ENCODE measurements at regions not wholly inside any gene's neighbourhood (a gene's known extent, or its start where the extent isn't known, plus 50 kb on each side); places are given as distances from the start of the nearest gene placed in this dataset.

DNA sequence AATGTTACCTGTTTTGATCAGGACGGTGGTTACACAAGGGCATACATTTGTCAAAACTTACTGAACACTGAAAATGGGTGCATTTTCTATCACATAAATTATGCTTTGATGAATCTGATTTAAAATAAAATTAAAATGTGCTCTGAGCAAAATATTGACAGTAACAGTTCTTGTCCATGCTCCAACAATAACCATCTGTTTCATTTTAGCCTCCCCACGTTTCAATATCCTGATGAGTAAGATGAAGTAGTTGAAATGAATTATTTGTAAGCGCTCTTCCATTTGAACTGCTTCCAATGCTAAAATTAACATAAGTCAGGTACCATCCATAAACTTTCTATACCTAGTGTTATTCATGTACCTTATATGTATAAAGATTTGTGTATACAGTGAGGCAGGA lies 365.4 kb downstream of the LTN1 start:
- ATAC-seq (ENCODE audit: low FRiP score in 2 of 2) = no peak
- Histone ChIP-seq H3K27ac (no peak overlapping the region), H3K4me3 (no peak overlapping the region), H3K9me3 (peaks cover 0 to 8% (median 0%) of the 10 kb centered on the region in 4 donors), H3K36me3 (no peaks in the 10 kb centered on the region), H3K27me3 (no peaks in the 10 kb centered on the region), H3K4me1 (no peaks in the 10 kb centered on the region)
- TF ChIP-seq POLR2AphosphoS5 (IDR thresholded peaks at IDR 0.05) (no peak), POLR2A (IDR thresholded peaks at IDR 0.05) (no peak), EP300 (IDR thresholded peaks at IDR 0.05) (no peak)
- TF ChIP-seq, protein P1, sequence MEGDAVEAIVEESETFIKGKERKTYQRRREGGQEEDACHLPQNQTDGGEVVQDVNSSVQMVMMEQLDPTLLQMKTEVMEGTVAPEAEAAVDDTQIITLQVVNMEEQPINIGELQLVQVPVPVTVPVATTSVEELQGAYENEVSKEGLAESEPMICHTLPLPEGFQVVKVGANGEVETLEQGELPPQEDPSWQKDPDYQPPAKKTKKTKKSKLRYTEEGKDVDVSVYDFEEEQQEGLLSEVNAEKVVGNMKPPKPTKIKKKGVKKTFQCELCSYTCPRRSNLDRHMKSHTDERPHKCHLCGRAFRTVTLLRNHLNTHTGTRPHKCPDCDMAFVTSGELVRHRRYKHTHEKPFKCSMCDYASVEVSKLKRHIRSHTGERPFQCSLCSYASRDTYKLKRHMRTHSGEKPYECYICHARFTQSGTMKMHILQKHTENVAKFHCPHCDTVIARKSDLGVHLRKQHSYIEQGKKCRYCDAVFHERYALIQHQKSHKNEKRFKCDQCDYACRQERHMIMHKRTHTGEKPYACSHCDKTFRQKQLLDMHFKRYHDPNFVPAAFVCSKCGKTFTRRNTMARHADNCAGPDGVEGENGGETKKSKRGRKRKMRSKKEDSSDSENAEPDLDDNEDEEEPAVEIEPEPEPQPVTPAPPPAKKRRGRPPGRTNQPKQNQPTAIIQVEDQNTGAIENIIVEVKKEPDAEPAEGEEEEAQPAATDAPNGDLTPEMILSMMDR (IDR thresholded peaks at IDR 0.05) = no peak
- DNase-seq = no peak
- 81 to 85% methylated on average over 3 of the region's 3 CpGs for WGBS, 2 donors

- no peak overlapping the region for H3K4me3 ChIP-seq
- no peaks in the 10 kb centered on the region for H3K36me3 ChIP-seq
- no peaks in the 10 kb centered on the region for H3K4me1 ChIP-seq
- TF ChIP-seq, protein P1 (IDR thresholded peaks at IDR 0.05) = no peak
- TF ChIP-seq POLR2A (IDR thresholded peaks at IDR 0.05) (no peak), EP300 (IDR thresholded peaks at IDR 0.05) (no peak), POLR2AphosphoS5 (IDR thresholded peaks at IDR 0.05) (no peak)
- no peaks in the 10 kb centered on the region for H3K27me3 ChIP-seq
- H3K27ac ChIP-seq = no peak overlapping the region
- 75 to 95% methylated on average over 1 of the region's 1 CpG for WGBS, 2 donors
- ATAC-seq (ENCODE audit: low FRiP score in 2 of 2) (no peak), DNase-seq (no peak)
- peaks cover 0 to 8% (median 0%) of the 10 kb centered on the region in 4 donors for H3K9me3 ChIP-seq
Measured at GRCh38 chr21:28624626-28625025, 368.1 kb downstream of the LTN1 start.

DNA sequence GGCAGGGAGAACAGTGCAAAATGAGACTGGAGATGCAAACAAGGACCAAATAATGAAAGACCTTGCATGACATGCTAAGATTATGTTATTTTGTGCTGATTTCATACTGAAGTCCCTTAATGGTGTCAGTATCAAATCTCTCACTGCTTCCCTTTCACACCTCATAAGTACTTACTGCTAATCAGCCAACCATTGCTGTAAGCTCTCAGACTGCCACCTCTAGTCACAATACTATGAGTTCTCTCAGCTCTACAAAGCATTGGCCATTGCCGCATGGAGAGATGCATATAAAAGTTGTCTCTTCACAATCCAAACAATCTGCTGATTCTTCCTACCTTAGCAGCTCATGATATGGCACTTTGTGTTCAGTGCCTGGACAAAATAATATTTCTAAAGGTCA lies 375.4 kb downstream of the LTN1 start:
- WGBS, 2 donors = 100% methylated on average over 1 of the region's 1 CpG
- TF ChIP-seq POLR2A (IDR thresholded peaks at IDR 0.05) (no peak), EP300 (IDR thresholded peaks at IDR 0.05) (no peak), POLR2AphosphoS5 (IDR thresholded peaks at IDR 0.05) (no peak)
- TF ChIP-seq, protein P1 (IDR thresholded peaks at IDR 0.05) = no peak
- H3K27ac ChIP-seq = no peak overlapping the region

GRCh38 chr21:28615276-28615675 lies 377.4 kb downstream of the LTN1 start:
- Histone ChIP-seq H3K4me3 (no peak overlapping the region), H3K27me3 (no peaks in the 10 kb centered on the region), H3K9me3 (no peaks in the 10 kb centered on the region), H3K36me3 (no peaks in the 10 kb centered on the region), H3K4me1 (peaks cover 0 to 2% (median 0%) of the 10 kb centered on the region in 4 donors), H3K27ac (no peak overlapping the region)
- no peak for TF ChIP-seq POLR2AphosphoS5 (IDR thresholded peaks at IDR 0.05)
- TF ChIP-seq, protein P1 (IDR thresholded peaks at IDR 0.05) = no peak
- TF ChIP-seq POLR2A (IDR thresholded peaks at IDR 0.05) = no peak
- no peak for TF ChIP-seq EP300 (IDR thresholded peaks at IDR 0.05)
- no peak for ATAC-seq (ENCODE audit: low FRiP score in 2 of 2)
- WGBS, 2 donors = 62 to 66% methylated on average over 3 of the region's 3 CpGs
- DNase-seq = no peak

More for the DNA sequence above, 375.4 kb downstream of the LTN1 start:
- H3K27me3 ChIP-seq = no peaks in the 10 kb centered on the region
- ATAC-seq (ENCODE audit: low FRiP score in 2 of 2) = no peak
- H3K4me1 ChIP-seq = peaks cover 0 to 2% (median 0%) of the 10 kb centered on the region in 4 donors
- DNase-seq = no peak
- no peak overlapping the region for H3K4me3 ChIP-seq
- H3K36me3 ChIP-seq = no peaks in the 10 kb centered on the region
- H3K9me3 ChIP-seq = no peaks in the 10 kb centered on the region

- no peak overlapping the region for H3K27ac ChIP-seq
- peaks cover 0 to 2% (median 0%) of the 10 kb centered on the region in 4 donors for H3K4me1 ChIP-seq
- no peak for DNase-seq
- 65 to 67% methylated on average over 2 of the region's 2 CpGs for WGBS, 2 donors
- ATAC-seq (ENCODE audit: low FRiP score in 2 of 2) = no peak
- H3K27me3 ChIP-seq = no peaks in the 10 kb centered on the region
- TF ChIP-seq EP300 (IDR thresholded peaks at IDR 0.05) = no peak
- no peak for TF ChIP-seq POLR2AphosphoS5 (IDR thresholded peaks at IDR 0.05)
- H3K36me3 ChIP-seq = no peaks in the 10 kb centered on the region
- no peak overlapping the region for H3K4me3 ChIP-seq
- H3K9me3 ChIP-seq = no peaks in the 10 kb centered on the region
Measured at GRCh38 chr21:28614791-28615190, 377.9 kb downstream of the LTN1 start.
